CD14-positive monocyte (primary cell): ENCODE measurements at regions not wholly inside any gene's neighbourhood (a gene's known extent, or its start where the extent isn't known, plus 50 kb on each side); places are given as distances from the start of the nearest gene placed in this dataset.
"Not testable (repeated sequence)": the region's sequence is repeated elsewhere in the genome, so short reads cannot be mapped to it uniquely, and the experiment has no call there.

Experiments
- DNase-seq, 3 donors: peaks; one replicate each; pipeline ENCODE4 v3.0.0-alpha.2; 2011 to 2022
- H2AFZ ChIP-seq: 2 replicates; pipeline ENCODE4 v1.6.0; 2012; ENCODE audit warnings: mild to moderate bottlenecking, low read depth, low read length, inconsistent platforms; ENCODE audit not compliant: insufficient read depth, poor library complexity, severe bottlenecking
- H3K27ac ChIP-seq, 2 donors: 1 replicate in 1 of 2; 2 replicates in 1 of 2; pipeline ENCODE4 v1.5.1; 2012 to 2013; ENCODE audit warnings: low read length in 2 of 2, control low read depth in 1 of 2, inconsistent platforms in 1 of 2, low read depth in 1 of 2, mild to moderate bottlenecking in 1 of 2
- H3K27me3 ChIP-seq, 2 donors: one replicate each; pipeline versions ENCODE4 v1.6.0 to v1.6.1; 2011 to 2013; ENCODE audit warnings: low read length in 2 of 2; ENCODE audit not compliant: control insufficient read depth in 2 of 2, insufficient read depth in 2 of 2
- H3K36me3 ChIP-seq, 2 donors: replicated peaks in 1 of 2; 1 replicate in 1 of 2; 2 replicates in 1 of 2; pipeline versions ENCODE4 v1.5.1 to v1.6.1; 2012 to 2013; ENCODE audit warnings: low read length in 2 of 2, control low read depth in 1 of 2, inconsistent platforms in 1 of 2, mild to moderate bottlenecking in 1 of 2; ENCODE audit not compliant: insufficient read depth in 2 of 2, control insufficient read depth in 1 of 2
- H3K4me1 ChIP-seq, 2 donors: 1 replicate in 1 of 2; 2 replicates in 1 of 2; pipeline versions ENCODE4 v1.5.1 to v1.6.1; 2012 to 2013; ENCODE audit warnings: low read length in 2 of 2, control low read depth in 1 of 2, inconsistent platforms in 1 of 2, mild to moderate bottlenecking in 1 of 2, moderate library complexity in 1 of 2; ENCODE audit not compliant: insufficient read depth in 2 of 2, control insufficient read depth in 1 of 2
- H3K4me2 ChIP-seq: replicated peaks from 2 replicates; pipeline ENCODE3; 2012; ENCODE audit warnings: low read length, moderate library complexity, mild to moderate bottlenecking; ENCODE audit not compliant: poor library complexity, severe bottlenecking; ENCODE audit errors: extremely low read depth
- H3K4me3 ChIP-seq, 3 experiments: fragments of 200-600 bp in 1 of 3; sonication (generic) in 1 of 3; replicated peaks in 1 of 3; 1 replicate in 2 of 3; 2 replicates in 1 of 3; pipeline ENCODE4 v1.5.1; 2011 to 2013; ENCODE audit warnings: low read length in 3 of 3, mild to moderate bottlenecking in 3 of 3, control low read depth in 2 of 3, low read depth in 2 of 3, inconsistent platforms in 1 of 3, moderate library complexity in 1 of 3
- H3K79me2 ChIP-seq: 2 replicates; pipeline ENCODE4 v1.6.0; 2012; ENCODE audit warnings: mild to moderate bottlenecking, control low read depth, inconsistent platforms, low read length, moderate library complexity; ENCODE audit not compliant: insufficient read depth
- H3K9ac ChIP-seq: 2 replicates; pipeline ENCODE4 v1.6.0; 2017; ENCODE audit warnings: low read length, mild to moderate bottlenecking; ENCODE audit not compliant: insufficient read depth, poor library complexity, severe bottlenecking
- H3K9me3 ChIP-seq, 2 donors: replicated peaks in 1 of 2; 1 replicate in 1 of 2; 2 replicates in 1 of 2; pipeline versions ENCODE4 v1.5.1 to v1.6.1; 2012 to 2013; ENCODE audit warnings: low read length in 2 of 2, control low read depth in 1 of 2; ENCODE audit not compliant: control insufficient read depth in 1 of 2, insufficient read depth in 1 of 2
- H4K20me1 ChIP-seq: 2 replicates; pipeline ENCODE4 v1.6.0; 2012; ENCODE audit warnings: mild to moderate bottlenecking, low read length, control low read depth, moderate library complexity; ENCODE audit not compliant: insufficient read depth
- H3K27ac Mint-ChIP-seq, 7 donors: one replicate each; pipeline ENCODE4 v1.8.0; 2020; ENCODE audit warnings: mild to moderate bottlenecking in 7 of 7, mixed read lengths in 7 of 7, moderate library complexity in 6 of 7, inconsistent platforms in 2 of 7
- H3K27me3 Mint-ChIP-seq, 3 donors: one replicate each; pipeline ENCODE4 v1.8.0; 2021 to 2022; ENCODE audit warnings: low read depth in 3 of 3, mild to moderate bottlenecking in 3 of 3, mixed read lengths in 3 of 3, moderate library complexity in 3 of 3, inconsistent platforms in 1 of 3
- H3K36me3 Mint-ChIP-seq, 2 donors: one replicate each; pipeline ENCODE4 v1.8.0; 2020; ENCODE audit warnings: mixed read lengths in 2 of 2, inconsistent platforms in 1 of 2, mild to moderate bottlenecking in 1 of 2
- H3K4me1 Mint-ChIP-seq: one replicate; pipeline ENCODE4 v1.8.0; 2020; ENCODE audit warnings: mild to moderate bottlenecking, mixed read lengths
- H3K4me3 Mint-ChIP-seq, 2 donors: one replicate each; pipeline ENCODE4 v1.8.0; 2020; ENCODE audit warnings: mild to moderate bottlenecking in 2 of 2, mixed read lengths in 2 of 2, moderate library complexity in 1 of 2
- H3K9me3 Mint-ChIP-seq, 7 donors: one replicate each; pipeline ENCODE4 v1.8.0; 2020 to 2022; ENCODE audit warnings: mixed read lengths in 7 of 7, mild to moderate bottlenecking in 6 of 7, moderate library complexity in 6 of 7, inconsistent platforms in 2 of 7
- WGBS: methylation state at CpG from one replicate; pipeline ENCODE4 v1.1.5; 2013; ENCODE audit warnings: missing lambda C conversion rate; ENCODE audit not compliant: insufficient coverage; 5-methylcytosine and 5-hydroxymethylcytosine counted together
- intact Hi-C, 2 donors: fragments of 100-400 bp; cut with micrococcal nuclease; formaldehyde crosslinking; loops; one replicate each; pipeline versions ENCODE4 v1.15.0 to v1.15.1; 2023
- TF ChIP-seq, protein P1 (sequence below): fragments of 200-600 bp; IDR thresholded peaks from one replicate; pipeline ENCODE4 v1.8.0; 2022; ENCODE audit warnings: antibody characterized with exemption, mild to moderate bottlenecking

- H3K27ac Mint-ChIP-seq = no peak overlapping the region
- intact Hi-C loops = no loop called here
These were observed 109.1 kb downstream of the AKAP11 start for GRCh38 chr13:42381165-42381425.

DNA sequence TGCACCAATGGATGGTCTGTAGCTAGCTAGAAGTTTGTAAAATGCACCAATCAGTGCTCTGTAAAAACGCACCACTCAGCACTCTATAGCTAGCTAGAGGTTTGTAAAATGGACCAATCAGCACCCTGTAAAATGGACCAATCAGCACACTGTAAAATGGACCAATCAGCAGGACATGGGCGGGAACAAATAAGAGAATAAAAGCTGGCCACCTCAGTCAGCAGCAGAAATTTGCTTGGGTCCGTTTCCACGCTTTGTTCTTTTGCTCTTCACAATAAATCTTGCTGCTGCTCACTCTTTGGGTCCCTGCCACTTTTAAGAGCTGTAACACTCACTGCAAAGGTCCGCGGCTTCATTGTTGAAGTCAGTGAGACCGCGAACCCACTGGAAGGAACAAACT lies 109.5 kb downstream of the AKAP11 start:
- not testable (repeated sequence) for H3K79me2 ChIP-seq

More at GRCh38 chr13:42381165-42381425, 109.1 kb downstream of the AKAP11 start:
- H3K27me3 ChIP-seq = no peaks in the 10 kb centered on the region
- H3K4me3 ChIP-seq = no peak overlapping the region
- H3K9ac ChIP-seq = no peak overlapping the region
- H3K9me3 Mint-ChIP-seq = peaks cover 5 to 12% (median 6%) of the 10 kb centered on the region in 7 donors
- H3K27ac ChIP-seq = no peak overlapping the region
- no peaks in the 10 kb centered on the region for H4K20me1 ChIP-seq
- H3K27me3 Mint-ChIP-seq = no peaks in the 10 kb centered on the region
- H3K36me3 ChIP-seq = no peaks in the 10 kb centered on the region
- no peak for DNase-seq
- peaks cover 16% of the 10 kb centered on the region for H3K4me1 Mint-ChIP-seq
- H3K4me3 Mint-ChIP-seq = no peak overlapping the region
- H3K4me2 ChIP-seq = no peak overlapping the region
- H3K4me1 ChIP-seq = peaks cover 5 to 13% of the 10 kb centered on the region in 2 donors
- no peaks in the 10 kb centered on the region for H3K79me2 ChIP-seq
- WGBS = 100% methylated on average over 1 of the region's 4 CpGs
- peaks cover 2 to 11% of the 10 kb centered on the region in 2 donors for H3K9me3 ChIP-seq
- H2AFZ ChIP-seq = no peak overlapping the region
- no peaks in the 10 kb centered on the region for H3K36me3 Mint-ChIP-seq
- TF ChIP-seq, protein P1, sequence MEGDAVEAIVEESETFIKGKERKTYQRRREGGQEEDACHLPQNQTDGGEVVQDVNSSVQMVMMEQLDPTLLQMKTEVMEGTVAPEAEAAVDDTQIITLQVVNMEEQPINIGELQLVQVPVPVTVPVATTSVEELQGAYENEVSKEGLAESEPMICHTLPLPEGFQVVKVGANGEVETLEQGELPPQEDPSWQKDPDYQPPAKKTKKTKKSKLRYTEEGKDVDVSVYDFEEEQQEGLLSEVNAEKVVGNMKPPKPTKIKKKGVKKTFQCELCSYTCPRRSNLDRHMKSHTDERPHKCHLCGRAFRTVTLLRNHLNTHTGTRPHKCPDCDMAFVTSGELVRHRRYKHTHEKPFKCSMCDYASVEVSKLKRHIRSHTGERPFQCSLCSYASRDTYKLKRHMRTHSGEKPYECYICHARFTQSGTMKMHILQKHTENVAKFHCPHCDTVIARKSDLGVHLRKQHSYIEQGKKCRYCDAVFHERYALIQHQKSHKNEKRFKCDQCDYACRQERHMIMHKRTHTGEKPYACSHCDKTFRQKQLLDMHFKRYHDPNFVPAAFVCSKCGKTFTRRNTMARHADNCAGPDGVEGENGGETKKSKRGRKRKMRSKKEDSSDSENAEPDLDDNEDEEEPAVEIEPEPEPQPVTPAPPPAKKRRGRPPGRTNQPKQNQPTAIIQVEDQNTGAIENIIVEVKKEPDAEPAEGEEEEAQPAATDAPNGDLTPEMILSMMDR = no peak

More for the DNA sequence above, 109.5 kb downstream of the AKAP11 start:
- DNase-seq, H3K27ac Mint-ChIP-seq, H3K27ac ChIP-seq, H3K36me3 ChIP-seq, H3K36me3 Mint-ChIP-seq, H3K4me3 ChIP-seq, H3K4me2 ChIP-seq, H3K27me3 ChIP-seq, intact Hi-C loops, H4K20me1 ChIP-seq, H2AFZ ChIP-seq, H3K4me3 Mint-ChIP-seq, H3K9ac ChIP-seq, H3K27me3 Mint-ChIP-seq: not testable (repeated sequence)
- WGBS = 98% methylated on average over 5 of the region's 8 CpGs
- Histone ChIP-seq H3K9me3 (peaks cover 2 to 11% of the 10 kb centered on the region in 2 donors), H3K4me1 (peaks cover 5 to 13% of the 10 kb centered on the region in 2 donors)
- peaks cover 16% of the 10 kb centered on the region for H3K4me1 Mint-ChIP-seq
- H3K9me3 Mint-ChIP-seq = peaks cover 5 to 12% (median 6%) of the 10 kb centered on the region in 7 donors
